Calu3 (cell line): ENCODE measurements at regions not wholly inside any gene's neighbourhood (a gene's known extent, or its start where the extent isn't known, plus 50 kb on each side); places are given as distances from the start of the nearest gene placed in this dataset.

Experiments
- BruUV-seq: library from RNA; stranded (reverse); fragments of 400-500 nt; replicated peaks from 2 replicates; lab custom pipeline; 2021; lab: Mats Ljungman, UMichigan
- CTCF ChIA-PET: fragments of 300-600 bp; sonication (Branson Sonifier 250); formaldehyde crosslinking; loops from one replicate; lab custom pipeline; 2022; ENCODE audit warnings: antibody characterized with exemption; lab: Charles Lee
- DNase-seq: peaks from one replicate; pipeline ENCODE4 v3.0.0; 2022
- H3K27ac Mint-ChIP-seq: one replicate; pipeline ENCODE4 v1.8.0; 2022; ENCODE audit warnings: mixed read lengths; ENCODE audit not compliant: unreplicated experiment
- H3K27me3 Mint-ChIP-seq: one replicate; pipeline ENCODE4 v1.8.0; 2022; ENCODE audit warnings: mixed read lengths; ENCODE audit not compliant: unreplicated experiment
- H3K36me3 Mint-ChIP-seq: one replicate; pipeline ENCODE4 v1.8.0; 2022; ENCODE audit warnings: mild to moderate bottlenecking, moderate library complexity, mixed read lengths; ENCODE audit not compliant: insufficient read depth, unreplicated experiment
- H3K4me1 Mint-ChIP-seq: one replicate; pipeline ENCODE4 v1.8.0; 2022; ENCODE audit warnings: mild to moderate bottlenecking, low read depth, mixed read lengths; ENCODE audit not compliant: unreplicated experiment
- H3K4me3 Mint-ChIP-seq: one replicate; pipeline ENCODE4 v1.8.0; 2022; ENCODE audit warnings: mild to moderate bottlenecking, low read depth, moderate library complexity, mixed read lengths; ENCODE audit not compliant: unreplicated experiment
- H3K9me3 Mint-ChIP-seq: one replicate; pipeline ENCODE4 v1.8.0; 2022; ENCODE audit warnings: low read depth, mixed read lengths; ENCODE audit not compliant: unreplicated experiment
- CTCF ChIP-seq: fragments of 200-600 bp; IDR thresholded peaks from one replicate; pipeline ENCODE4 v1.8.0; 2022; ENCODE audit warnings: antibody characterized with exemption; ENCODE audit not compliant: unreplicated experiment
- intact Hi-C: fragments of 100-400 bp; cut with micrococcal nuclease; formaldehyde crosslinking; loops from one replicate; pipeline ENCODE4 v1.10.0; 2022; ENCODE audit not compliant: unreplicated experiment

GRCh38 chr18:76547296-76547695, 52.3 kb upstream of the ZNF516 start:
- TF ChIP-seq CTCF = no peak
- intact Hi-C loops = no loop called here
- Mint-ChIP-seq H3K36me3 (no peaks in the 10 kb centered on the region), H3K27ac (no peak overlapping the region), H3K9me3 (no peaks in the 10 kb centered on the region), H3K4me1 (no peaks in the 10 kb centered on the region), H3K4me3 (no peak overlapping the region), H3K27me3 (peaks cover 40% of the 10 kb centered on the region)
- CTCF ChIA-PET = no interaction called here
- no peak for DNase-seq
- no TSS peak for BruUV-seq

DNA sequence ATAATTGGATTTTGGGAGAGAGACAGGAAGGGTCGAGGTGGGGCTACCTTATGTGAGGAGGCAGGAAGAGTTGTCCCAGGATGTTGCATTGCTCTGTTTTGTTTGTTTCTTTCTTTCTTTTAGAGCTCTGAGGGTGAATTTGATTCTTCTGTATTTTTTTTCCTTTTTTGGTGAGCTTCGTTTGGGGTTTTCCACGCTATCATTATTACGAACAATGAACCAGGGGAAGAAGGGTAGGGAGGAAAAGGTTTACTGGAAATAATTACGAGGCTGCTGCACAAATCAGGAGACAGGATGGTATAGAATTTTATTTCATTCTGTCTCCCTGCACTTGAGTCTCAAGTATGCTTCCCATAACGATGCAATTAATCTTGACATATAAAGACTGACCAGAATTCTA, 51.4 kb upstream of the ZNF516 start:
- no peaks in the 10 kb centered on the region for H3K9me3 Mint-ChIP-seq
- DNase-seq = no peak
- CTCF ChIA-PET = interaction anchor here (0.7 kb wide), 1 partner anchor 282 kb away, joined by 3 read pairs; no protein-coding TSS in a partner anchor
- TF ChIP-seq CTCF = no peak
- no peaks in the 10 kb centered on the region for H3K4me1 Mint-ChIP-seq
- H3K4me3 Mint-ChIP-seq = no peak overlapping the region
- peaks cover 40% of the 10 kb centered on the region for H3K27me3 Mint-ChIP-seq
- BruUV-seq = no TSS peak
- H3K36me3 Mint-ChIP-seq = no peaks in the 10 kb centered on the region
- intact Hi-C loops = no loop called here
- no peak overlapping the region for H3K27ac Mint-ChIP-seq

DNA sequence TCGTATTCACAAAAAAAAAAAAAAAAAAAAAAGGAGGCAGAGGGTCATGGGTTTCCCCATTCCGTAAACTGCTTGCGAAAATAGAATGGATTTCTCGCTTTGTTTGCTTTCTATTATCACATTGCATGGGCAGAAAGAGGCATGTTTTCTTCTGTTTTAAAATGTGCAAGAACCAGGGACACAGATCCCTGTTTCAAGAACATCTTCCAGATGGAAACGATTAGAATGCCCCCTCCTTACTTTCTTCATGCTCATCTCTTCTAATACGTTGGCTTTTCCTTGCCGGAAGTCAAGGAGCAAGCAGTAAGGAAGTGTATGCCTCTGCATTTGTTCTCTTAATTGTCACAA, 51.0 kb upstream of the ZNF516 start:
- no peaks in the 10 kb centered on the region for H3K4me1 Mint-ChIP-seq
- no peaks in the 10 kb centered on the region for H3K9me3 Mint-ChIP-seq
- CTCF ChIA-PET = interaction anchor here (0.7 kb wide), 1 partner anchor 282 kb away, joined by 3 read pairs; no protein-coding TSS in a partner anchor
- DNase-seq = no peak
- no peak overlapping the region for H3K4me3 Mint-ChIP-seq
- intact Hi-C loops = no loop called here
- no peak overlapping the region for H3K27ac Mint-ChIP-seq
- TF ChIP-seq CTCF = no peak
- H3K36me3 Mint-ChIP-seq = no peaks in the 10 kb centered on the region
- no TSS peak for BruUV-seq
- peaks cover 40% of the 10 kb centered on the region for H3K27me3 Mint-ChIP-seq

DNA sequence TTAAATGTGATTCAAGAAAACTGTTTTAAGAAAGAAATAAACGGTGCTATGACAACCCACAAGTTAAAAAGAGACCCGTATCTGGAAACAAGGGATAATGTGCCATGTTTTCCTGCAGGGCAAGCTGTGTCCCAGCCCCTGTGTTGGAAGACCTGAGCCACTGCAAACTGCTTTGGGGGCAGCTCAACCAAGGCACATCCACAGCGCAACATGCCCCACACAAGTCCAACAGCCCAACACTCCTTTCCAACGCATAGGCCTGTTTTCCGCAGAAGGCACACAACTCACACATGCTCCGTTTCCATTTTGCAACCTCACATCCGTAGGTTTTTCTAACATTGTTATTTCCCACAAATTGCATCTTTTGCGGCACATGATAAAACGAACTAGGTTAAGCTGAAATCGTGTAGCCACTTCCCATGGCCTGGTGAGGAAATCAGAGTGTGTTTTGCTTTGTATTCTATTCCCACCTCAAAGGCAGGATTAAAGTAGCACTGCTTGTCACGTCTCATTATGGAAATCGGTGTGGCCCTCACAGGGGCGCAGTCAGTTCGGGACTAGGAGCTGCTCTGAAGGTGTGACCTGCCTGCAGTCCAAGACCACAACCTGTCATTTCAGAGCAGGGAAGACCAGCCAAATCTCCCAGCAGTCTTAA, 50.5 kb upstream of the ZNF516 start:
- Mint-ChIP-seq H3K27ac (no peak overlapping the region), H3K27me3 (peaks cover 40% of the 10 kb centered on the region), H3K4me1 (no peaks in the 10 kb centered on the region), H3K36me3 (no peaks in the 10 kb centered on the region), H3K4me3 (no peak overlapping the region), H3K9me3 (no peaks in the 10 kb centered on the region)
- no TSS peak for BruUV-seq
- no peak for DNase-seq
- intact Hi-C loops = no loop called here
- no peak for TF ChIP-seq CTCF
- CTCF ChIA-PET = no interaction called here
